Keratinocyte (primary cell): ENCODE measurements at regions not wholly inside any gene's neighbourhood (a gene's known extent, or its start where the extent isn't known, plus 50 kb on each side); places are given as distances from the start of the nearest gene placed in this dataset.

ENCODE experiments used
- DNase-seq: peaks from one replicate; pipeline ENCODE4 v3.0.0-alpha.2; 2011; ENCODE audit warnings: low read depth, missing footprints, low spot score
- FAIRE-seq: peaks from 2 replicates; lab custom pipeline; 2011; peaks lifted over from hg19 to GRCh38; lab: Jason Lieb, UNC
- H2AFZ ChIP-seq: 2 replicates; pipeline ENCODE4 v1.6.0; 2012; ENCODE audit warnings: low read length, control low read depth, inconsistent platforms; ENCODE audit not compliant: control insufficient read depth
- H3K27ac ChIP-seq: 2 replicates; pipeline ENCODE4 v1.5.1; 2011; ENCODE audit warnings: low read length; ENCODE audit not compliant: control insufficient read depth, insufficient read depth
- H3K27me3 ChIP-seq: 3 replicates; pipeline ENCODE4 v1.6.0; 2011; ENCODE audit warnings: low read length; ENCODE audit not compliant: control insufficient read depth, insufficient read depth; ENCODE audit errors: extremely low read depth
- H3K36me3 ChIP-seq, 2 experiments: 2 replicates in 1 of 2; 3 replicates in 1 of 2; pipeline ENCODE4 v1.5.1; 2011; ENCODE audit warnings: low read length in 2 of 2, mild to moderate bottlenecking in 1 of 2; ENCODE audit not compliant: control insufficient read depth in 2 of 2, insufficient read depth in 2 of 2; ENCODE audit errors: extremely low read depth in 1 of 2
- H3K4me1 ChIP-seq: 3 replicates; pipeline ENCODE4 v1.5.1; 2011; ENCODE audit warnings: low read length; ENCODE audit not compliant: control insufficient read depth, insufficient read depth; ENCODE audit errors: extremely low read depth
- H3K4me2 ChIP-seq: 3 replicates; pipeline ENCODE4 v1.6.0; 2011; ENCODE audit warnings: low read depth, low read length; ENCODE audit not compliant: control insufficient read depth, insufficient read depth; ENCODE audit errors: extremely low read depth
- H3K4me3 ChIP-seq, 3 experiments: fragments of 200-600 bp in 1 of 3; sonication (generic) in 1 of 3; 2 replicates in 2 of 3; 3 replicates in 1 of 3; pipeline ENCODE4 v1.5.1; 2011 to 2016; ENCODE audit warnings: low read length in 3 of 3, mild to moderate bottlenecking in 3 of 3, control low read depth in 2 of 3, inconsistent platforms in 1 of 3, low read depth in 1 of 3, mixed read lengths in 1 of 3, mixed run types in 1 of 3, moderate library complexity in 1 of 3; ENCODE audit not compliant: control insufficient read depth in 2 of 3, insufficient read depth in 2 of 3; ENCODE audit errors: extremely low read depth in 1 of 3
- H3K79me2 ChIP-seq: 2 replicates; pipeline ENCODE4 v1.6.0; 2012; ENCODE audit warnings: low read length; ENCODE audit not compliant: control insufficient read depth, insufficient read depth
- H3K9ac ChIP-seq: 3 replicates; pipeline ENCODE4 v1.6.0; 2011; ENCODE audit warnings: low read length; ENCODE audit not compliant: control insufficient read depth, insufficient read depth; ENCODE audit errors: extremely low read depth
- H3K9me1 ChIP-seq: 3 replicates; pipeline ENCODE4 v1.6.0; 2011; ENCODE audit warnings: low read length; ENCODE audit not compliant: control insufficient read depth, insufficient read depth; ENCODE audit errors: extremely low read depth
- H3K9me3 ChIP-seq: 2 replicates; pipeline ENCODE4 v1.5.1; 2012; ENCODE audit warnings: low read depth, low read length; ENCODE audit not compliant: control insufficient read depth
- H4K20me1 ChIP-seq: 3 replicates; pipeline ENCODE4 v1.6.0; 2011; ENCODE audit warnings: low read length; ENCODE audit not compliant: control insufficient read depth, insufficient read depth; ENCODE audit errors: extremely low read depth
- EZH2 ChIP-seq: IDR thresholded peaks from one replicate; pipeline ENCODE4 v1.6.1; 2012; ENCODE audit warnings: inconsistent platforms, mild to moderate bottlenecking, low read length, moderate library complexity
- dilution Hi-C: fragments of 300-500 bp; cut with MboI; formaldehyde crosslinking; loops from one replicate; pipeline ENCODE4 v1.7.0; 2020; ENCODE audit warnings: low sequenced_read_pairs; ENCODE audit not compliant: extremely low pct_ligation_motif_present
- TF ChIP-seq, protein P1 (sequence below), 3 experiments: IDR thresholded peaks in 1 of 3; conservative IDR thresholded peaks in 1 of 3; optimal IDR thresholded peaks in 1 of 3; 2 replicates in 2 of 3; 3 replicates in 1 of 3; pipeline versions ENCODE3 to v1.5.1; 2011; ENCODE audit warnings: low read length in 3 of 3, mild to moderate bottlenecking in 3 of 3, moderate library complexity in 2 of 3, control low read depth in 1 of 3, inconsistent platforms in 1 of 3; ENCODE audit not compliant: insufficient read depth in 2 of 3; ENCODE audit errors: extremely low read depth in 1 of 3

DNA sequence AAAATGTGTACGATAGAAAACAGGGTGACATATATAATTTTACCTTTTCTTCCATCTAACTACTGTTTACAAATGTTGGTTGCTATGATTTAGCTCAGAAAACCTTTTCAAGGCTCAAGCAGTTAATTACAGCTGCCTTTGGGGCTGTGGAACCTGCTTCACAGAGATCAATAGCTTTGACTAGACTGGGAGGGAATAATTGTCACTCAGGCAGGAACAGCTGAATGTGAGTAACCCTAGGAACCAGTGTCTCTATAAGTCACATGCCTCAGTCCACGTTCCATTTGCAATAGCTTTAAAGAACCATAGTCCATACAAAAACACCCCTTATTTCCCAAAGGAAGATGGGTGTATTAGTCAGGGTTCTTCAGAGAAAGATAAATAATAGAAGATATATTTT is 306.8 kb upstream of the ERCC4 start:
- Histone ChIP-seq H3K79me2 (no peaks in the 10 kb centered on the region), H3K4me2 (no peak overlapping the region), H3K27me3 (no peaks in the 10 kb centered on the region), H3K4me3 (no peak overlapping the region), H3K4me1 (no peaks in the 10 kb centered on the region), H4K20me1 (no peaks in the 10 kb centered on the region), H3K9me1 (no peaks in the 10 kb centered on the region), H3K27ac (no peak overlapping the region), H3K36me3 (no peaks in the 10 kb centered on the region), H3K9ac (no peak overlapping the region), H3K9me3 (no peaks in the 10 kb centered on the region), H2AFZ (no peak overlapping the region)
- FAIRE-seq (no peak), DNase-seq (no peak)
- dilution Hi-C loops = no loop called here
- TF ChIP-seq, protein P1, sequence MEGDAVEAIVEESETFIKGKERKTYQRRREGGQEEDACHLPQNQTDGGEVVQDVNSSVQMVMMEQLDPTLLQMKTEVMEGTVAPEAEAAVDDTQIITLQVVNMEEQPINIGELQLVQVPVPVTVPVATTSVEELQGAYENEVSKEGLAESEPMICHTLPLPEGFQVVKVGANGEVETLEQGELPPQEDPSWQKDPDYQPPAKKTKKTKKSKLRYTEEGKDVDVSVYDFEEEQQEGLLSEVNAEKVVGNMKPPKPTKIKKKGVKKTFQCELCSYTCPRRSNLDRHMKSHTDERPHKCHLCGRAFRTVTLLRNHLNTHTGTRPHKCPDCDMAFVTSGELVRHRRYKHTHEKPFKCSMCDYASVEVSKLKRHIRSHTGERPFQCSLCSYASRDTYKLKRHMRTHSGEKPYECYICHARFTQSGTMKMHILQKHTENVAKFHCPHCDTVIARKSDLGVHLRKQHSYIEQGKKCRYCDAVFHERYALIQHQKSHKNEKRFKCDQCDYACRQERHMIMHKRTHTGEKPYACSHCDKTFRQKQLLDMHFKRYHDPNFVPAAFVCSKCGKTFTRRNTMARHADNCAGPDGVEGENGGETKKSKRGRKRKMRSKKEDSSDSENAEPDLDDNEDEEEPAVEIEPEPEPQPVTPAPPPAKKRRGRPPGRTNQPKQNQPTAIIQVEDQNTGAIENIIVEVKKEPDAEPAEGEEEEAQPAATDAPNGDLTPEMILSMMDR (optimal IDR thresholded peaks at IDR 0.05 in 1 of 3, IDR thresholded peaks at IDR 0.05 in 1 of 3, conservative IDR thresholded peaks at IDR 0.05 in 1 of 3; ENCODE audit: extremely low read depth in 1 of 3, insufficient read depth in 2 of 3, low read length in 3 of 3) = no peak
- TF ChIP-seq EZH2 = no peak

DNA sequence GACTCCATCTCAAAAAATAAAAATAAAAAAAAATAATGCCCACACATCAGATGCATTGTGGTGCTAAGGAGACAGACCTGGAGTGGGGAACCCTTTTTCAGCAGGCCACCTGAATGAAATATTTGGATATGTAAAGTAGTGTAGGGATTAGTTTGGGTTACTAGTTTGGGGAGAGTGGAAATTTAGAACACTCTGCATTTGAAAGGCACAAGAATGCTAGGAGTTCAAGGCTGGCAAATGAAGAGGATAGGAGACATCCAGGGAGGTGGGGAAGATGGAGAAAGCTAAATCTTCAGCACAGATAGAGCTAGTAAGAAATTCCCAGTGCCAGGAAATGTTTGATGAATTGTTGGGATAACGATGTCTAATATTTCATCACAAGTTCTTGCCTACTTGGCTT is 298.3 kb upstream of the ERCC4 start:
- TF ChIP-seq, protein P1 (optimal IDR thresholded peaks at IDR 0.05 in 1 of 3, IDR thresholded peaks at IDR 0.05 in 1 of 3, conservative IDR thresholded peaks at IDR 0.05 in 1 of 3; ENCODE audit: extremely low read depth in 1 of 3, insufficient read depth in 2 of 3, low read length in 3 of 3) = no peak
- TF ChIP-seq EZH2 = no peak
- FAIRE-seq (no peak), DNase-seq (no peak)
- Histone ChIP-seq H3K79me2 (no peaks in the 10 kb centered on the region), H3K9me1 (no peaks in the 10 kb centered on the region), H3K9ac (no peak overlapping the region), H3K4me3 (no peak overlapping the region), H3K27me3 (no peaks in the 10 kb centered on the region), H3K9me3 (no peaks in the 10 kb centered on the region), H2AFZ (no peak overlapping the region), H3K27ac (no peak overlapping the region), H4K20me1 (no peaks in the 10 kb centered on the region), H3K36me3 (no peaks in the 10 kb centered on the region), H3K4me1 (no peaks in the 10 kb centered on the region), H3K4me2 (no peak overlapping the region)
- dilution Hi-C loops = no loop called here
